MM.1S (cell line): ENCODE measurements at regions not wholly inside any gene's neighbourhood (a gene's known extent, or its start where the extent isn't known, plus 50 kb on each side); places are given as distances from the start of the nearest gene placed in this dataset.

ENCODE experiments used
- EZH2 ChIP-seq: fragments of 300-600 bp; sonication (generic); optimal IDR thresholded peaks from 2 replicates; pipeline ENCODE3; 2017; ENCODE audit warnings: low read depth, mild to moderate bottlenecking, antibody characterized with exemption, low read length, mixed read lengths
- EZH2phosphoT487 ChIP-seq: fragments of 300-600 bp; sonication (generic); IDR thresholded peaks from 2 replicates; pipeline ENCODE4 v1.6.1; 2018; ENCODE audit warnings: antibody characterized with exemption, low read length
- TF ChIP-seq, protein P1 (sequence below): fragments of 300-600 bp; sonication (generic); IDR thresholded peaks from 2 replicates; pipeline ENCODE4 v1.5.1; 2016; ENCODE audit warnings: antibody characterized with exemption, low read length, mixed read lengths

DNA sequence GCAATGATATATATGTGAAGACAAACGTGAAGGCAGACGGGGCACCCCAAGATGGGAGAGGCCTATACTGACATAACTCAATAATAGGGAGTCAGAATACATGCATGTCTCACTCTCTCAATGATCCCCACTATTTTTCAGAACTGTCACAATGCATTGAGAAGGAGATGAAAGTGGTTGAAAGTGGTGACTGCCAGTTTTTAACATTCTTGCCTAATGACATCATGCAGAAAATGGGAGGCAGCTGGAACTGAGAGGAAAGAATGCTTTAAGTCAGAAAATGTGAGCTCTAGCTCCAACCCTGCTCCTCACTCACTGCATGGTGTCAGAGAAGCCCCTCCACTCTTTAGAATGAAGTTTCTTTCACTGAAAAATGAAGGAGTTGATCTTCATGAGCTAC lies 55.3 kb upstream of the P2RY1 start:
- TF ChIP-seq EZH2: no peak
- TF ChIP-seq, protein P1, sequence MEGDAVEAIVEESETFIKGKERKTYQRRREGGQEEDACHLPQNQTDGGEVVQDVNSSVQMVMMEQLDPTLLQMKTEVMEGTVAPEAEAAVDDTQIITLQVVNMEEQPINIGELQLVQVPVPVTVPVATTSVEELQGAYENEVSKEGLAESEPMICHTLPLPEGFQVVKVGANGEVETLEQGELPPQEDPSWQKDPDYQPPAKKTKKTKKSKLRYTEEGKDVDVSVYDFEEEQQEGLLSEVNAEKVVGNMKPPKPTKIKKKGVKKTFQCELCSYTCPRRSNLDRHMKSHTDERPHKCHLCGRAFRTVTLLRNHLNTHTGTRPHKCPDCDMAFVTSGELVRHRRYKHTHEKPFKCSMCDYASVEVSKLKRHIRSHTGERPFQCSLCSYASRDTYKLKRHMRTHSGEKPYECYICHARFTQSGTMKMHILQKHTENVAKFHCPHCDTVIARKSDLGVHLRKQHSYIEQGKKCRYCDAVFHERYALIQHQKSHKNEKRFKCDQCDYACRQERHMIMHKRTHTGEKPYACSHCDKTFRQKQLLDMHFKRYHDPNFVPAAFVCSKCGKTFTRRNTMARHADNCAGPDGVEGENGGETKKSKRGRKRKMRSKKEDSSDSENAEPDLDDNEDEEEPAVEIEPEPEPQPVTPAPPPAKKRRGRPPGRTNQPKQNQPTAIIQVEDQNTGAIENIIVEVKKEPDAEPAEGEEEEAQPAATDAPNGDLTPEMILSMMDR: no peak
- no peak for TF ChIP-seq EZH2phosphoT487
